ENCODE measurements at regions not wholly inside any gene's neighbourhood (a gene's known extent, or its start where the extent isn't known, plus 50 kb on each side); places are given as distances from the start of the nearest gene placed in this dataset.
"Not testable (repeated sequence)": the region's sequence is repeated elsewhere in the genome, so short reads cannot be mapped to it uniquely, and the experiment has no call there.

- no peak for TF ChIP-seq CREB1 (CRISPR knock-in tag; IDR thresholded peaks at IDR 0.05; ENCODE audit: low read depth)
- TF ChIP-seq CTCF (conservative IDR thresholded peaks at IDR 0.05; ENCODE audit: low read depth in 2 of 2), result no peak
- TF ChIP-seq ZNF114 (CRISPR knock-in tag; IDR thresholded peaks at IDR 0.05), result no peak
- no peak for TF ChIP-seq EZH2 (IDR thresholded peaks at IDR 0.05; ENCODE audit: low read depth, unreplicated experiment)
These were observed 72.0 kb upstream of the WIPF3 start (continued) for GRCh38 chr7:29734246-29734731.

- not testable (repeated sequence) for H3K27me3 Mint-ChIP-seq (ENCODE audit: insufficient read depth, low read depth, poor library complexity); H4K20me1 ChIP-seq (replicated peaks; ENCODE audit: insufficient read depth); H3K4me3 ChIP-seq; H3K4me2 ChIP-seq; H3K27ac ChIP-seq (ENCODE audit: low read depth); H3K4me1 Mint-ChIP-seq; H3K36me3 Mint-ChIP-seq (ENCODE audit: low read depth); ATAC-seq; H3F3A ChIP-seq (replicated peaks; ENCODE audit: low read depth); H3K36me3 ChIP-seq (ENCODE audit: insufficient read depth); H3K4me3 Mint-ChIP-seq; H2AFZ ChIP-seq; H3K27ac Mint-ChIP-seq; H3K4me1 ChIP-seq (ENCODE audit: insufficient read depth); H3K79me2 ChIP-seq (replicated peaks; ENCODE audit: insufficient read depth); H3K9me2 ChIP-seq (ENCODE audit: insufficient read depth); DNase-seq (ENCODE audit: low spot score); H3K27me3 ChIP-seq (ENCODE audit: insufficient read depth); H3K9me3 Mint-ChIP-seq
These were observed 58.6 kb upstream of the WIPF3 start for GRCh38 chr7:29747645-29748245.

GRCh38 chr7:29748286-29749099 lies 57.8 kb upstream of the WIPF3 start:
- no peaks in the 10 kb centered on the region for H3F3A ChIP-seq (replicated peaks; ENCODE audit: low read depth)
- peak; percentile 81 for ATAC-seq
- H3K4me1 Mint-ChIP-seq, result no peaks in the 10 kb centered on the region
- no peaks in the 10 kb centered on the region for H3K36me3 Mint-ChIP-seq (ENCODE audit: low read depth)
- no peaks in the 10 kb centered on the region for H3K79me2 ChIP-seq (replicated peaks; ENCODE audit: insufficient read depth)
- H3K27me3 ChIP-seq (ENCODE audit: insufficient read depth), result no peaks in the 10 kb centered on the region
- no peaks in the 10 kb centered on the region for H3K36me3 ChIP-seq (ENCODE audit: insufficient read depth)
- H4K20me1 ChIP-seq (replicated peaks; ENCODE audit: insufficient read depth), result no peaks in the 10 kb centered on the region
- no peaks in the 10 kb centered on the region for H3K9me3 Mint-ChIP-seq
- DNase-seq (ENCODE audit: low spot score), result peak; percentile 77
- no peak overlapping the region for H2AFZ ChIP-seq
- no peaks in the 10 kb centered on the region for H3K4me1 ChIP-seq (ENCODE audit: insufficient read depth)
- no peaks in the 10 kb centered on the region for H3K9me2 ChIP-seq (ENCODE audit: insufficient read depth)
- H3K4me3 Mint-ChIP-seq, result no peak overlapping the region
- H3K4me3 ChIP-seq, result no peak overlapping the region
- H3K27ac Mint-ChIP-seq, result no peak overlapping the region
- no peak overlapping the region for H3K4me2 ChIP-seq
- H3K27me3 Mint-ChIP-seq (ENCODE audit: insufficient read depth, low read depth, poor library complexity), result no peaks in the 10 kb centered on the region
- no peak overlapping the region for H3K27ac ChIP-seq (ENCODE audit: low read depth)
- TF ChIP-seq CTCF (conservative IDR thresholded peaks at IDR 0.05; ENCODE audit: low read depth in 2 of 2) (peak; percentile 66 to 67), NANOG (IDR thresholded peaks at IDR 0.05; ENCODE audit: borderline replicate concordance) (no peak), REST (IDR thresholded peaks at IDR 0.05; ENCODE audit: unreplicated experiment) (no peak)

All from GM23338 (cell line).